Activated T-cell treated with anti-CD3 and anti-CD28 coated beads, Interleukin-2, amount 50 U/mL, for 72 hours (primary cell): ENCODE measurements at regions not wholly inside any gene's neighbourhood (a gene's known extent, or its start where the extent isn't known, plus 50 kb on each side); places are given as distances from the start of the nearest gene placed in this dataset.

Experiments
- ATAC-seq, 2 donors: fragments of 150-1000 bp; cut with Tn5 transposase; replicated peaks in 1 of 2; 2 replicates each; pipeline ENCODE4 v1.10.0; 2021; ENCODE audit warnings: moderate library complexity in 2 of 2, mild to moderate bottlenecking in 1 of 2
- DNase-seq, 2 donors: peaks; one replicate each; pipeline ENCODE4 v3.0.0; 2021 to 2022; ENCODE audit warnings: mixed read lengths in 1 of 2
- H3K27ac Mint-ChIP-seq: one replicate; pipeline ENCODE4 v1.8.0; 2022; ENCODE audit warnings: mild to moderate bottlenecking, moderate library complexity, mixed read lengths
- H3K27me3 Mint-ChIP-seq: one replicate; pipeline ENCODE4 v1.8.0; 2022; ENCODE audit warnings: low read depth, mixed read lengths
- H3K36me3 Mint-ChIP-seq, 2 donors: one replicate each; pipeline ENCODE4 v1.8.0; 2022; ENCODE audit warnings: mixed read lengths in 2 of 2, mild to moderate bottlenecking in 1 of 2; ENCODE audit not compliant: insufficient read depth in 2 of 2
- H3K4me1 Mint-ChIP-seq: one replicate; pipeline ENCODE4 v1.8.0; 2022; ENCODE audit warnings: low read depth, mixed read lengths
- H3K4me3 Mint-ChIP-seq, 2 donors: one replicate each; pipeline ENCODE4 v1.8.0; 2022; ENCODE audit warnings: mild to moderate bottlenecking in 2 of 2, mixed read lengths in 2 of 2, moderate library complexity in 2 of 2
- H3K9me3 Mint-ChIP-seq, 2 donors: one replicate each; pipeline ENCODE4 v1.8.0; 2022; ENCODE audit warnings: mixed read lengths in 2 of 2

- no peaks in the 10 kb centered on the region for H3K27me3 Mint-ChIP-seq
- no peaks in the 10 kb centered on the region for H3K36me3 Mint-ChIP-seq
- no peak overlapping the region for H3K4me3 Mint-ChIP-seq
- H3K27ac Mint-ChIP-seq: no peak overlapping the region
- H3K9me3 Mint-ChIP-seq: peaks cover 2% of the 10 kb centered on the region in 2 donors
- H3K4me1 Mint-ChIP-seq: no peaks in the 10 kb centered on the region
- ATAC-seq (no peak), DNase-seq (no peak)
Observed at GRCh38 chr5:167810573-167810972, 480.9 kb upstream of the WWC1 start.

- no peaks in the 10 kb centered on the region for H3K4me1 Mint-ChIP-seq
- no peak for ATAC-seq
- H3K4me3 Mint-ChIP-seq: no peak overlapping the region
- DNase-seq: no peak
- H3K27me3 Mint-ChIP-seq: no peaks in the 10 kb centered on the region
- H3K36me3 Mint-ChIP-seq: no peaks in the 10 kb centered on the region
- H3K27ac Mint-ChIP-seq: no peak overlapping the region
- H3K9me3 Mint-ChIP-seq: peaks cover 2% of the 10 kb centered on the region in 2 donors
Observed at GRCh38 chr5:167812871-167813270, 478.6 kb upstream of the WWC1 start.

- no peaks in the 10 kb centered on the region for H3K36me3 Mint-ChIP-seq
- ATAC-seq (no peak), DNase-seq (no peak)
- H3K27me3 Mint-ChIP-seq: no peaks in the 10 kb centered on the region
- peaks cover 2% of the 10 kb centered on the region in 2 donors for H3K9me3 Mint-ChIP-seq
- no peaks in the 10 kb centered on the region for H3K4me1 Mint-ChIP-seq
- H3K4me3 Mint-ChIP-seq: no peak overlapping the region
- no peak overlapping the region for H3K27ac Mint-ChIP-seq
Observed at GRCh38 chr5:167813389-167813788, 478.1 kb upstream of the WWC1 start.

GRCh38 chr5:167814040-167814439 is 477.4 kb upstream of the WWC1 start:
- ATAC-seq: no peak
- H3K4me1 Mint-ChIP-seq: no peaks in the 10 kb centered on the region

GRCh38 chr5:167814828-167815227 is 476.6 kb upstream of the WWC1 start:
- H3K4me1 Mint-ChIP-seq: no peaks in the 10 kb centered on the region
- no peaks in the 10 kb centered on the region for H3K36me3 Mint-ChIP-seq
- no peak overlapping the region for H3K4me3 Mint-ChIP-seq
- H3K27me3 Mint-ChIP-seq: no peaks in the 10 kb centered on the region
- peaks cover 2% of the 10 kb centered on the region in 2 donors for H3K9me3 Mint-ChIP-seq
- ATAC-seq: no peak
- H3K27ac Mint-ChIP-seq: no peak overlapping the region
- no peak for DNase-seq

More at GRCh38 chr5:167814040-167814439, 477.4 kb upstream of the WWC1 start:
- no peak for DNase-seq
- Mint-ChIP-seq H3K36me3 (no peaks in the 10 kb centered on the region), H3K27me3 (no peaks in the 10 kb centered on the region), H3K27ac (no peak overlapping the region), H3K4me3 (no peak overlapping the region), H3K9me3 (peaks cover 2% of the 10 kb centered on the region in 2 donors)

GRCh38 chr5:167816354-167816753 is 475.1 kb upstream of the WWC1 start:
- H3K27me3 Mint-ChIP-seq: no peaks in the 10 kb centered on the region
- H3K4me3 Mint-ChIP-seq: no peak overlapping the region
- ATAC-seq (no peak), DNase-seq (no peak)
- H3K4me1 Mint-ChIP-seq: no peaks in the 10 kb centered on the region
- peaks cover 2% of the 10 kb centered on the region in 2 donors for H3K9me3 Mint-ChIP-seq
- H3K27ac Mint-ChIP-seq: no peak overlapping the region
- H3K36me3 Mint-ChIP-seq: no peaks in the 10 kb centered on the region

GRCh38 chr5:167816864-167817263 is 474.6 kb upstream of the WWC1 start:
- Mint-ChIP-seq H3K36me3 (no peaks in the 10 kb centered on the region), H3K4me3 (no peak overlapping the region), H3K27me3 (no peaks in the 10 kb centered on the region), H3K4me1 (no peaks in the 10 kb centered on the region), H3K27ac (no peak overlapping the region), H3K9me3 (peaks cover 0 to 2% of the 10 kb centered on the region in 2 donors)
- no peak for ATAC-seq
- DNase-seq: no peak

- H3K4me1 Mint-ChIP-seq: no peaks in the 10 kb centered on the region
- H3K9me3 Mint-ChIP-seq: peaks cover 0 to 2% of the 10 kb centered on the region in 2 donors
- no peak overlapping the region for H3K27ac Mint-ChIP-seq
- ATAC-seq (no peak), DNase-seq (no peak)
- H3K4me3 Mint-ChIP-seq: no peak overlapping the region
- no peaks in the 10 kb centered on the region for H3K36me3 Mint-ChIP-seq
- H3K27me3 Mint-ChIP-seq: no peaks in the 10 kb centered on the region
Observed at GRCh38 chr5:167819406-167819805, 472.0 kb upstream of the WWC1 start.

GRCh38 chr5:167820101-167820990 is 471.1 kb upstream of the WWC1 start:
- ATAC-seq: no peak
- DNase-seq: no peak
- Mint-ChIP-seq H3K4me1 (no peaks in the 10 kb centered on the region), H3K27me3 (no peaks in the 10 kb centered on the region), H3K9me3 (no peaks in the 10 kb centered on the region), H3K27ac (no peak overlapping the region), H3K4me3 (no peak overlapping the region), H3K36me3 (no peaks in the 10 kb centered on the region)

- H3K4me3 Mint-ChIP-seq: no peak overlapping the region
- ATAC-seq (no peak), DNase-seq (no peak)
- no peak overlapping the region for H3K27ac Mint-ChIP-seq
- H3K27me3 Mint-ChIP-seq: no peaks in the 10 kb centered on the region
- H3K4me1 Mint-ChIP-seq: no peaks in the 10 kb centered on the region
- no peaks in the 10 kb centered on the region for H3K9me3 Mint-ChIP-seq
- no peaks in the 10 kb centered on the region for H3K36me3 Mint-ChIP-seq
Observed at GRCh38 chr5:167821151-167821550, 470.3 kb upstream of the WWC1 start.

GRCh38 chr5:167821669-167822068 is 469.8 kb upstream of the WWC1 start:
- Mint-ChIP-seq H3K9me3 (no peaks in the 10 kb centered on the region), H3K27me3 (no peaks in the 10 kb centered on the region), H3K4me3 (no peak overlapping the region), H3K4me1 (no peaks in the 10 kb centered on the region), H3K27ac (no peak overlapping the region), H3K36me3 (no peaks in the 10 kb centered on the region)
- ATAC-seq (no peak), DNase-seq (no peak)

- ATAC-seq (no peak), DNase-seq (no peak)
- H3K4me3 Mint-ChIP-seq: no peak overlapping the region
- H3K27ac Mint-ChIP-seq: no peak overlapping the region
- no peaks in the 10 kb centered on the region for H3K9me3 Mint-ChIP-seq
- no peaks in the 10 kb centered on the region for H3K4me1 Mint-ChIP-seq
- H3K36me3 Mint-ChIP-seq: no peaks in the 10 kb centered on the region
- H3K27me3 Mint-ChIP-seq: no peaks in the 10 kb centered on the region
Observed at GRCh38 chr5:167822241-167822640, 469.2 kb upstream of the WWC1 start.

- H3K4me1 Mint-ChIP-seq: no peaks in the 10 kb centered on the region
- H3K36me3 Mint-ChIP-seq: no peaks in the 10 kb centered on the region
- no peak overlapping the region for H3K27ac Mint-ChIP-seq
- no peaks in the 10 kb centered on the region for H3K9me3 Mint-ChIP-seq
- H3K27me3 Mint-ChIP-seq: no peaks in the 10 kb centered on the region
- DNase-seq (no peak), ATAC-seq (no peak)
- no peak overlapping the region for H3K4me3 Mint-ChIP-seq
Observed at GRCh38 chr5:167823405-167823804, 468.0 kb upstream of the WWC1 start.

GRCh38 chr5:167827766-167828165 is 463.7 kb upstream of the WWC1 start:
- no peaks in the 10 kb centered on the region for H3K27me3 Mint-ChIP-seq
- H3K36me3 Mint-ChIP-seq: no peaks in the 10 kb centered on the region
- H3K4me3 Mint-ChIP-seq: no peak overlapping the region
- no peaks in the 10 kb centered on the region for H3K4me1 Mint-ChIP-seq
- DNase-seq: no peak
- ATAC-seq: no peak
- H3K27ac Mint-ChIP-seq: no peak overlapping the region
- peaks cover 1 to 2% of the 10 kb centered on the region in 2 donors for H3K9me3 Mint-ChIP-seq
